ENCODE measurements at regions not wholly inside any gene's neighbourhood (a gene's known extent, or its start where the extent isn't known, plus 50 kb on each side); places are given as distances from the start of the nearest gene placed in this dataset.
A peak's percentile ranks its signal among the peaks of the same experiment; 100 is the strongest.

DNA sequence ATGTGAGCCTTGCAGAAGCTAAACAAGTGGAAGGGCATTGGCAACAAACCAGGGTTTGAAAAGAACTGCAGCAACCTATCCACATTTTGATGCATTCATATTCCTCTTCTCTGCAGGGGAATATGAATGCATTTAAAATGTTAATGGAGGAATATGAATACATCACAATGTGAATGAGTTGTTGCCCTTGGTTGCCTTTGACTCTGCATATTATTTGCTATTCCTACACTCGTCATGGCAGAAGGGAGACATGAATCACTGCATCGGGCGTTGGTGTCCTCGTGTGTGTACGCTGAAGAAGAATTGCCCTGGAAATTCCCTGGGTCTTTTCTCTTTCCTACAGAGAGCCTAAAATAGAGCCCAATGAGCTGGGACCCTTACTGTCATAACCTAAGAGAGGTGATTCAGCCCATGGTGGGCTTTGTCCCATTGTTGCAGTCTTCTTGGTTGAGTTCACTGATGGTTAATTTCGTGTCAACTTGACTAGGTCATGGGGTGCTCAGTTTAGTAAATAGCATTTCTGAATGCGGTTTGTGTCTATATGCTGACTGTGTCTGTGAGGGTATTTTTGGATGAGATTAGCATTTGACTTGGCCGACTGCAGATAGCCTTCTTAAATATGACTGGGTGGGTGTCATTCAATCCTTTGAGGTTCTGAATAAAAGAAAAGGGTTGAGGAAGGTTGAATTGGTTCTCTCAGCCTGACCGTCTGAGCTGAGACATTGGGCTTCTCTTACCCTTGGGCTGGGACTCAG is 1422.9 kb upstream of the TMEM132C start:
- DNase-seq (ENCODE audit: low read depth in 4 of 4, low spot score in 3 of 4): no peak

DNA sequence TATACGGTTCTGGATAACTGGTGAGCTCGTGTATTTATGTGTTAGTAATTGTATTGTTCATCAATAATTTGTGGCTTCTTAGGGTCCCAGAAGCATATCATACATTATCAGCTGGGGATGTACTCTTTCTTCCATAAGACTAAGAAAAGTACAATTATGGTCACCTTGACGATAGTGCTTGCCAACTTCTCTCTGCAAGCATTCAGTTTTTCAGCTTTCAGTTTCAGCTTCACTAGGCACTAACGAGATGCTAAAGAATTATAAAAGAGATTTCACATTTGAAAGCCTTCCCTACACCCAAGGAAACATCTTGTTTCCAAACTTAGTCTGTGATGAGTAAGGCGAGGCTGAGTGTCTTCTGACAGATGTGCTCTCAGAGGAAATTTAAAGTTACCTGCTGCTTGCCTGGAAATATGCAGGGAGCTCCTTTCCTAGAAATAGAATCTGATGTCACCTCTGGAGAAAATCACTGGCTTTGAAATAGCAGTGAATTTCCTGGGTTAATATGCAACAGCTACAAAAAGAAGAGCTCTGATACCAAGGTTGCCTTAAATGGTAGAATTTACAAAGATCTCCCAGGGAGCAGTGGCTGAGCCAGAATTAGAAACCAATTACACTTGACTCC is 1419.9 kb upstream of the TMEM132C start:
- DNase-seq (ENCODE audit: low read depth in 4 of 4, low spot score in 3 of 4): no peak

DNA sequence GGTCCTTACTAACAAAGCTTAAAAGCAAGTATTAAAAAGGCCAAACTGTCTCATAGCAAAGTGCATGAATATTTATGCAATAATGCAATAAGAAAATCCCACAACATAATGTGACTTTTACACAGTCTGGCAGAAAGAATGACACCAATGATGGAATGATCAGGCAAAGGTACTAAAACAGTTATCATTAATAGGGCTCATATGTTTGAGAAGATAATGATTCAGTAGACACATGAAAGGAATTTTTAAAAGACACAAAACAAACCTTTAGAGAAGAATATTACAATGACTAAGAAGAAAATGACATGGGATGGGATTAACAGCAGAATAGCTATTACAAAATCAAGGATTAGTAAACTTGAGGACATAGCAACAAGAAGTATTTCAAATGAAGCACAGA is 1411.2 kb upstream of the TMEM132C start:
- no peak for DNase-seq (ENCODE audit: low read depth in 4 of 4, low spot score in 3 of 4)

DNA sequence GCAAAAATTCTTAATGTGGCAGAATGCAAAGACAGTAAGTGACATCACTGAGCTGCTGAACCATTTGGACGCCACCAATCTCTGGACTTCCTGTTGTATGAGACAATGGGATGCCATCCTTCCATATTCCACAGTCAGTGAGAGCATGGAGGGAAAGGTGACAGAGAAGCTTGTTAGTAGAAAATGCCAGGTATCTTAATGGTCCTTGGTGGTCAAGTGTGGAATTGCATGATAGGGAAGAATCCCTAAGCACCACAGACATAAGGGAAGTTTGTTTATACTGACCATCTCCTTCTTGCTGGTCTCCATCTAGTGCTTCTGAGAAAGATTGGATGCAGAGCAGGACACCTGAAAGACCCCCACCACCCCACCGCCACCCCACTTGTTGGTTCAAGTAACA is 1410.0 kb upstream of the TMEM132C start:
- DNase-seq (ENCODE audit: low read depth in 4 of 4, low spot score in 3 of 4): no peak

DNA sequence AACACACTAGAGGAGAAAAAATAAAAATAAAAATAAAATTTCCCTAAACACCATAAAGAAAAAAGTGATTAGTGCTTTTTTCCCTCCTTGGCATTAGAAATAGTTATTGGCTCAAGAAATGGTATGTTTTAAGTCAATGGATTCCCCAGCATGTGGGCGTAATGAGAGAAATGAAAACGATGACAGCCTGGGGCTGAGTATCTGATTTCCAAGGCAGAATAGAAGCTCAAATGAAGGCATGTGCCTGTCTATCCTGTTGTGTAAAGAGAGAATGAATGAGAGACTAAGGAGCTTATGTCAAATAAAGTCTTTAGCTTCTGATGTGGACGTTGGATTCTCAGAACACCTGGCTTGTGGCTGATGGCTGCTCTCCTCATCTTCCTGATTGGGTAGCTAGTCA is 1408.4 kb upstream of the TMEM132C start:
- no peak for DNase-seq (ENCODE audit: low read depth in 4 of 4, low spot score in 3 of 4)

DNA sequence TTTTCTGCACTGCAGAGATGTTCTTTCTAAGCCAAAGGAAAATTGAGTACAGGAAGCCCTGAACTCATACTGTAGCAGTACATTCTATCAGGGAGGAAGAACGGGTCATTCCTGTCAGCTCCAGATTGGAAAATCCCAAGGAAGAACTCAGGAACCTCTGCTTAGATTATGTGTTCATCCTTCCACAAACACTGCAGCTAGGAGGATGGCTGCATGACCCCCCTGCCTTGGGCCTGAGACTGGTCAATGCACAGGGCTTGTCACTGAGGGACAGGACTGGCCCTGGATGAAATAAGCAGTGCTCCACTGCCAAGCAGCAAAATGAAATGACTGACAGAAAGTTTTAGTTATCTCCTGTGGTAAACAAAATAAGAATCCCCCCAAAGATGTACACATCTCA is 1406.8 kb upstream of the TMEM132C start:
- no peak for DNase-seq (ENCODE audit: low read depth in 4 of 4, low spot score in 3 of 4)

DNA sequence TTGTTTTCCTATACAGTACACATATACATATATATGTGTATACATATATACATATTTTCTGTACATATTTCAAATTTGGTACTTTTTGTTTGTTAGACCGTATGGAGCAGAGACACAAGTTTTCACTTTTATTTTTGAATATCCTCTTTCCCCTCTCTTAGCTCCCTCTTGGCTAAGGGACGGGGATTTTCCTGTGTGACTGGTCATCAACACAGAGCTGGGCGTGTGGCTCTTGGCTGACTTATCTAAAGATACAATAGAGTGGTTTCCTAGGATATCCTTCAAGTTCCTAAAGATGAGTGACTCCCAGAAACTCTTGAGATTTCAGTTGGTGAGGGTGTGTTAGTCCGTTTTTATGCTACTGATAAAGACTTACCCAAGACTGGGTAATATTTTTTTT is 1404.5 kb upstream of the TMEM132C start:
- no peak for DNase-seq (ENCODE audit: low read depth in 4 of 4, low spot score in 3 of 4)

DNA sequence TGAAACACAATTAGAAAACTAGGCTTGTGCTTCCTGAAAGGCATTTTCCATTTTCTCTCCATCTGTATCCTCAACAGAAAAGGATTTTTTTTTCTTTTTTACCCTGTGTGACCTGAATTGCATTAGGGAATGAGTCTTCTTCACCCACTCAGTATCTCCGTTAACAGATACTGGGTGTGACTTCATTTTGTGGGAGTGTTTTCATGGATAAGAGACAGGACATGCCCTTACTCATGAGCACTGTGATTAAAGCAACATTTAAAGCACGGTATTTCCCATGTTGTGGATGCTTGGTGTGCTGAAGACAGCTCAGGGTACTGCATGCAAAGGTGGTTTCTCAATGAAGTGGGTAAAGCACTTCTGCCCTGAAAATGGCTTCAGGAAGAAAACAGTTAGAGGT is 1397.3 kb upstream of the TMEM132C start:
- no peak for DNase-seq (ENCODE audit: low read depth in 4 of 4, low spot score in 3 of 4)

DNA sequence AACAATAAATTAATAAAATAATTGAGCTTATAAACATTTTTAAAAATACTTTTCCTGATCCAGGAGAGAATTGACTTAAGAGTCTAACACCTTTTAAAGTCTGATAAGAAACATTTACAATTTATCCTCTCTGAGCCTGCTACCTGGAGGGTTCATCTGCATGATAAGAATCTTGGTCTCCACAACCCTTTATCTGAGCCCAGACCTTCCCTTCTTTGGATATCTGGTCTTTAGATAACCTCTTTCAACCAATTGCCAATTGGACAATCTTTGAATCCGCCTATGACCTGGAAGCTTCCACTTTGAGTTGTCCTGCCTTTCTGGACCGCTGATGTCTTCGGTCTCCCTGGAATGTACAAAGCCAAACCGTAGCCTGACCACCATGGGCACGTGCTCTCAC is 1393.3 kb upstream of the TMEM132C start:
- no peak for DNase-seq (ENCODE audit: low read depth in 4 of 4, low spot score in 3 of 4)

DNA sequence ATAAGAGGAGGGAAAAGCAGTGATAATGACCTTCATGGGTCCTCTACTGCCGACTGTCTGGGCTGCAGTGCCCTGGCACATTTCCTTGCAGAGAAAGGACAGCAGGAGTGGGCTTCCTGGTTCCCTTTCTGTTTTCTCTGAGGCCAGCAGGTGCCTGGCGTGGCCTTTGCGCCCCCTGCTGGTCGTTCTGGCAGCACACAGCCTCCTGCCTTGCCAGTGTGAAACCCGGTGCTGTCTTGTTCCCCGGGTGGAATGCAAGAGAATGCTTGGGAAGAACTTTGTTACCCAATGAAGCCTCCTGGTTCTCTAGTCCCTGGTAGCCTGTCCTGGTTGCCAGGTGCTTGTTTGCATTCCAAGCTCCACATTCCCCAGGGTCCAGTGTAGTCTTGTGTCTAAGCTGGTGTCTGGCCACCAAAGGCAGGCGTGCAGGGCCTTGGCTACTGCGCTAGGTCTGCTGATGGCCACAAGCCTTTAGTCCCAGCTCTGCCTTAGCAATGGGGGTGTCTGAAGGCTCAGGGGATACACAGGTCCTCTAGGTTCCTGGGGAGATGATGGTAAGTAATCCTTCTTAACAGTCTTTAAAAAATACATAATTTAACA is 1392.4 kb upstream of the TMEM132C start:
- peak in 2 of 4 donors; percentile 10 to 28 for DNase-seq (ENCODE audit: low read depth in 4 of 4, low spot score in 3 of 4)

DNA sequence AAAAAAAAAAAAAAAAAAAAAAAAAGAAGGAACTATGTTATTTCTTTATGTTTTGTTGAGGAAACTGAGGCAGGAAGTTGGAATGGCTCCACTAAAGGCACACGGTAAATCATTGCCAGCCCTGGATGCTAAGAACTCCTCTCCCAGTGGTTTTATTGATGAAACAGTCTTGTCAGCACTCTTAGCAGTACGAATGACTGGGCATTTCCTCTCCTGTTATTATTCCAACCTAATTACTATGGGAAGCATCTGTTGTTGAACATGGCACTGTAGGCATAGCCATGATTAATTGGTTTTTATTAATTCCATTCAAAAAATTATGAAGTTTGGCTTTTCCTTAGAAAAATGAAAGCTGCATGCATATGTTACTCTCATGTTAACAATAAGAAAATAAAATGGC is 1387.1 kb upstream of the TMEM132C start:
- no peak for DNase-seq (ENCODE audit: low read depth in 4 of 4, low spot score in 3 of 4)

DNA sequence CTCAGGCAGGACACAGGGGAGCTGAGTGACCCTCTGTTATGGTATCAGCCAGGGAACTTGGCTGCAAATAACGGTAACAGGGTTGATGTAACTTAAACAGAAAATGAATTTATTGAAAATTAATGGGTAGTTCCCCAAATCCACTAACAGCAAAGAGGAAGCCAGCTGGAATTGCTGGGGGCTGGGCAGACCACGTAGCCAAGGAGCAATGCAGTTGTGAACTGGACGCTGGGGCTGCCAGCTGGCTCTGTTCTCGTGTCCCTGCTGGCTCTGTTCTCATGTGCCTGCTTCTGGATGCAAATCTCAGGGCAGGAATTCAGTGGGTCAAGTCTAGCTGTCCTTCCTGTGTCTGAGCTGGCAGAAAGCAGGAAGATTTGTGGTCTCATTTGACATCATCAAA is 1383.3 kb upstream of the TMEM132C start:
- peak in 1 of 4 donors; percentile 8 for DNase-seq (ENCODE audit: low read depth in 4 of 4, low spot score in 3 of 4)

DNA sequence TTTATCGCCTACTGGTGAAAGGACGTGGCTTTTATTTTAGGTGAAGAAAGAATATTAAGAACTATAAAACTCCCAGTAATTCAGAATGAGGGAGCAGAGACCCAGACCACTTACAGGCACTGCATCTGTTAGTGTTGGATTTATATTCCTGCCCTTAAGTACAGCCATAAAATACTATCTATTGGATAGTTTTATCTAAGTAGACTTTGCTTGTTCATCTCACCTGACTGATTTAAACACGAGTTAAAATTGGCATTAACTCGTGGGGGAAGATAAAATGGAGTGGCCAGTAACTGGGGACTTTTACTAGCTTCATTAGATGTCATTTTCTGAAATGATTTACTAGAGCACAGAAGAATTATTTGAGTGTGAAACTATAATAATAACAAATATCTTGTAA is 1377.5 kb upstream of the TMEM132C start:
- DNase-seq (ENCODE audit: low read depth in 4 of 4, low spot score in 3 of 4): no peak

DNA sequence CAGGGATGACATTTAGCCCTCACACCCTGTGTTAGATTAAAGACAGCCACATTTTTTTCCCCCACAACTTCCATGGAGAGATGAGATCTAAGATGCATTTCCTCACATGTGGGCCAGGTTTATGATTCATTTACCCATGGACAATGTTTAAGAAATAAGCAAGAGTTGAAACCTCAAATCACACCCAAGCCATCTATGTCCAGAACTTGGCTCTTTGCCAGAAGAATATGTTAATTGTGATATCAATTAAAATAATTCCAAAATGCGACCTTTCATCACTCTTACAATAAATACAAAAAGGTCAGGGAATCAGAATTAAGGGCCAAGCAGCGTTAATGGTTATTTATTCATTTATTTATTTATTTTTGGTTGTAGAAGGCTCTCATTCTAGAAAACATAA is 1376.9 kb upstream of the TMEM132C start:
- DNase-seq (ENCODE audit: low read depth in 4 of 4, low spot score in 3 of 4): no peak

DNA sequence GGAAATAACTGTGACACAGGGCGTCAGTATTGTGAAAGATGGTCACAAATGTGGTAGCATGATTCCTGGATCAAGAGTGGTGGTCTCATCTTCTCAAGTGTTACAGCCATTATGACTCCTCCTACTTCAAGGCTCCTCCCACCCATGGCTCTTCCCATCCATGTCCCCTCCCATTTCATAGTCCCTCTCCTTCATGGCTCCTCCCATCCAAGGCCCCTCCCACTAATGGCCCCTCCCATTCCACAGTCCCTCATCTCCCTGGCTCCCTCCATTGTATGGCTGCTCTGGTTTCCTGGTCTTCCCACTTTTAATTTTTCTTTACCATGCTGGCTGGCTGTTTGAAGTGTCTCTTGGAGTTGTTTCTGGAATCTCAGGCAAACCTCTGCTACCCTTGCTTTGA is 1375.2 kb upstream of the TMEM132C start:
- DNase-seq (ENCODE audit: low read depth in 4 of 4, low spot score in 3 of 4): no peak

DNA sequence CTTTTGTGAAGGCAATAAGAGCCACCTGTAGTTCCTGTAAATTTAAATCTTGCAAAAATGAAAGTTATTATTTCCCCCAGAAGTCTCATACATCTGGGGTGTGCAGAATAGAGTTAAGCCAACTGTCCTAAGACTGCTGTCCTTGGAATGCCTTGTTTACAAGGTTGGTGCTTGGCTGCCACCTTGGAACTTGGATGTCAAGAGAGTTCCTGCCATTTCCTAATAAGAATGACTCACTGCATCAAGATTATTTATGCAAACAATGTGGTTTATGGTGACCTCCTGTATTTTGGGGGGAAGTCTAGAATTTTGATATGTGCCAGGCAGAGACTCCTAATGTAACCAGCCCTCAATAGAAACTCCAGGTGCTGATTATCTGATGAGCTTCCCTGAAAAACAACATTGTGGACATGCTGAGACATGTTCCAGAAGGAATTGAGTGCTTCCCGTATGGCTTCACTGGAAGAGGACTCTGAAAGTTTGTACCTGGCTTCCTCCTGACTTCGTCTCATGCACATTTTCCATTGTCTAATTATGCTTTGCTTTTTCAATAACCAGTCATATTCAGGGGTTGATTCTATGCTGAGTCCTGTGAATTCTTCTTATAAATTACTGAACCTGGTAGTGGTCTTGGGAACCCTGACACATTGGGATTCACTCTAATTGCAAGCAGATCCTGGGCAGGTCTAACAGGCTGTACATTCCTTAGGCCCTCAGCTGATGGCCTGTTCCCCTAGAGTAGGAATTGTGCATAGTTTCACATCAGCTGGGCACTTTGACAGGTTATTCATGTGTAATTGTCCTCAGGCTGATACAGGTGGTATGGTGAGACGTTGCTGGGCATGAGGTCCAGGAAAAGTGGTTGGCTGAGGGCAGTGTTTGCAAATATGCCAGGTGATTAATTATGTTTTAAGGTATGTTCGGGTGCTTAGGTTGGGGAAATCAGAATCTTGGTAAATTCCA is 1370.7 kb upstream of the TMEM132C start:
- no peak for DNase-seq (ENCODE audit: low read depth in 4 of 4, low spot score in 3 of 4)

DNA sequence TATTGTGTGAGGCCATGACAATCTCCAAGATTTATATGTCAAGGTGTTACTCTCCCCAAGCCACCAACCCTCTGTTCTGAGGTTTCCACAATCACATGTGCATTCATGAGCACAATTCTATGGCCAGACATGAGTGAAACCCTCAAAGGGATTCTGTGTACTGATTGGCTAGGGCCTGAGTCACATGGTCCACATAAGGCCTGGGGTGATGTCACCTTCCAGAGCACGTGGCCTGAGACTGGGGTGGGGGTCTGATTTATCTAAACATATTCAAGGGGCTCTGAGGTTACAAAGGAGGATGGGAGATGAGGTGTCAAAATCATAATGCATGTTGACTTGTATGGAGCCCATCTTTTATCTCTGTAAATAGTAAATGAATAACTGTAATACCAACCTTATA is 1369.9 kb upstream of the TMEM132C start:
- no peak for DNase-seq (ENCODE audit: low read depth in 4 of 4, low spot score in 3 of 4)

DNA sequence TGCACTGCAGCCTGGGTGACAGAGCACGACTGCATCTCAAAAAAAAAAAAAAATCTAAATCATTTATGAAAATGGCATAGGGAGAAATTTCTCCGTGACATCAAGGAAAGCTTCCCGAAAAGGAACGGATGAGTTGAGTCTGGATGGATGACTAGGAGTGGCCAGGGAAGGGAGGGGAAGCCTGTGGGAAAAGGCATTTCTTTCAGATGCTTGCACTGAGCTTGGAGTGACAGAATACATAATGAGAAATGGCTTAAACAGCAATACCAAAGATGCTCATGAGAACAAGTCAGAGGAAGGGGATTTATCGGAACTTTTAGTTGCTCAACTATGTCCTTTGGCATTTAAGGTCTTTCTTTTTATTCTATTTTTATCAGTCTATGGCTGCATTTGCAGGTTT is 1369.2 kb upstream of the TMEM132C start:
- DNase-seq (ENCODE audit: low read depth in 4 of 4, low spot score in 3 of 4): no peak

DNA sequence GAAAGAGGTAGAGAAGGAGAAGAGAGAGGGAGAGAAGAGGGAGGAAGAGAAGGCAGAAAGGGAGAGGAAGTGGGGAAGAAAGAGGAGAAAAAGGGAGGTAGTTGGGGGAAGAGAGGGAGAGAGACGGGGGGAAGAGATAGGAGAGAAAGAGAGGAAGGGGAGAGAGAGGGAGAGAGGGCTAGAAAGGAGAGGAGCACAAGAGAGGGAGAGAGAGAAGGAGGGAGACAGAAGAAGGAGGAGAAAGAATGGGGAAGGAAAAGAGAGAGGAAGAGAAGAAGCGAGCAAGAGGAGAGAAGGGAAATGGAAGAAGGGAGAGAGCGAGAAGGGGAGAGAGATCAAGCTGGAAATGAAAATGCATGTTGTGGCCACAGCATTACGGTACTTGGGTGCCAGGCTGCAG is 1368.4 kb upstream of the TMEM132C start:
- DNase-seq (ENCODE audit: low read depth in 4 of 4, low spot score in 3 of 4): no peak

DNA sequence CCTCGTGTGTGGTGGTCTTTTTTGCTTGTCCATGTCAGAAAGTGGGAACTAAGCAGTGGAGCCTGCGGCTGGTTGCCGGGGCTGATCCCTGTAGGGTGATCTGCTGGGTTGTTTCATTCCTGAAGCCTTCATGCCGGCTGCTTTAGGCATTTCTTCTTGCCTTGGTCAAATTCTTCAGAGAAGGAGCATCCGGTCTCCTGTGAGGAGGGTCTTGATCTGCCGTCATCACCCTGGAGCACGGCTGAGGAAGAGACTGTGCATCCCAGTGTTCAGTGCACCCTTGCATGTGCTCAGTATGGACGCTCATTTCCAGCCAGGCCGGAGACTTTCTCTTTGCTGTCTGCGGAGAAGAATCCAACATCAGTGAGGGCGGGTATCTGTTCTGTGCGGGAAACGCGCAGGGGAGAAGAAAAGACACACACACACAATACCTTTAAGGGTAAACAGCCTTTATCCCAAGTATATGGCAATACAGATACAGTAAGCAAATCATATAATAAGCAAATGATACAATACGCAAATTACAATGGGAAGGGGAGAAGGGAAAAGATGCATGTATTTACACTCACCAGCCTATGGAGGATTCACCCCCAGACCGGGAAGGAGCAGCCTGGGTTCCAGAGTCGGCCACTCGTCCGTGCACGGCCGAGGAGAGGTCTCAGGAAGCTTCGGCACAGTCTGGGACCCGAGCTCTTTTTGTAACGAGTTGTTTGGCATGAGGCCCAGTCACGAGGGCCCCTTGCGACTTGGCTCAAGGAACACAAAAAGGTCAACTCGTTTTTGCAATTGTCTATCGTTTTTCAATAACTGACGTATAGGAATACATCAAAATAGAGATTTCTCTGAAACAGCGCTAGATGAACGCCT is 1366.8 kb upstream of the TMEM132C start:
- no peak for DNase-seq (ENCODE audit: low read depth in 4 of 4, low spot score in 3 of 4)

Measured in right renal pelvis (tissue), 4 donors.